ENCODE measurements at regions not wholly inside any gene's neighbourhood (a gene's known extent, or its start where the extent isn't known, plus 50 kb on each side); places are given as distances from the start of the nearest gene placed in this dataset.
A peak's percentile ranks its signal among the peaks of the same experiment; 100 is the strongest.

DNA sequence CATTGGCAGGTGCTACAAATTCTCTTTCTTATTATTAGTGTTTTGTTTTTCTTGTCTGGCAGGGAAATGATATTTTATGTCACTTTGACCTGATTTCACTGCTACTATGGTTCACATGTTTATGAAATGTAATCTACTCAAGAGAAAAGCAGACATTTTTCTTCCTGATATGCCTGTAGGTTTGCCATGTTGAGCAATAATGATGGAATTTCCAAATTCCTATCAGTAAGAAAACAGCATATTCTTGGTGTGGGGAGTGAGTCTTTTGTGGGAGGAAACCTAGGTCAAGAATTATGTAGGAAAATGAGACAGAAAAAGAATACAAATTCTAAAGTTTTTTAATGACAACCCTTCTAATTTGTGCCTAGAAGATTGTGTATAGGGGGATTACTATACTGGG is 356.4 kb downstream of the SLC4A3 start:
- TF ChIP-seq, protein P1, sequence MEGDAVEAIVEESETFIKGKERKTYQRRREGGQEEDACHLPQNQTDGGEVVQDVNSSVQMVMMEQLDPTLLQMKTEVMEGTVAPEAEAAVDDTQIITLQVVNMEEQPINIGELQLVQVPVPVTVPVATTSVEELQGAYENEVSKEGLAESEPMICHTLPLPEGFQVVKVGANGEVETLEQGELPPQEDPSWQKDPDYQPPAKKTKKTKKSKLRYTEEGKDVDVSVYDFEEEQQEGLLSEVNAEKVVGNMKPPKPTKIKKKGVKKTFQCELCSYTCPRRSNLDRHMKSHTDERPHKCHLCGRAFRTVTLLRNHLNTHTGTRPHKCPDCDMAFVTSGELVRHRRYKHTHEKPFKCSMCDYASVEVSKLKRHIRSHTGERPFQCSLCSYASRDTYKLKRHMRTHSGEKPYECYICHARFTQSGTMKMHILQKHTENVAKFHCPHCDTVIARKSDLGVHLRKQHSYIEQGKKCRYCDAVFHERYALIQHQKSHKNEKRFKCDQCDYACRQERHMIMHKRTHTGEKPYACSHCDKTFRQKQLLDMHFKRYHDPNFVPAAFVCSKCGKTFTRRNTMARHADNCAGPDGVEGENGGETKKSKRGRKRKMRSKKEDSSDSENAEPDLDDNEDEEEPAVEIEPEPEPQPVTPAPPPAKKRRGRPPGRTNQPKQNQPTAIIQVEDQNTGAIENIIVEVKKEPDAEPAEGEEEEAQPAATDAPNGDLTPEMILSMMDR (IDR thresholded peaks at IDR 0.05; ENCODE audit: low read depth, low read length, missing control alignments): no peak
- DNase-seq (ENCODE audit: extremely low read depth, low read depth): no peak
- H3K4me3 ChIP-seq (replicated peaks; ENCODE audit: low read depth, low read length): no peak overlapping the region

DNA sequence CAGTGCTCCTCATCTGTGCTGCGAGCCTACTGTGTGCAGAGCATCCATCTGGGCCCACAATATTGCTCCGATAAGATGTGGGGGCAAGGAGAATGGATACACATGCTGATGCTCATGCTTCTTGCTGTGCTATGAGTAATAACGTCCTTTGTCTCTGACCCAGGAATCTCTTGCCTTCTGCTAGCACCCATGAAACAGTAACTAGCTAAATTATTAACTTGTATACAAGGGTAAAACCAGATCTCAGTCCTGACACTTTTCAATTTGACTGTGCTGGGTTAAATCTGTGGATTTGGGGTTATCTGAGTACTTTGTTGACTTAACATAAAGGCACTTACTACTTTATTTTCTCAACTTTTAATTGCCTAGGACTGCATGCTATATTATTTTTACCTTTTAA is 357.6 kb downstream of the SLC4A3 start:
- no peak overlapping the region for H3K4me3 ChIP-seq (replicated peaks; ENCODE audit: low read depth, low read length)
- no peak for DNase-seq (ENCODE audit: extremely low read depth, low read depth)
- TF ChIP-seq, protein P1 (IDR thresholded peaks at IDR 0.05; ENCODE audit: low read depth, low read length, missing control alignments): no peak

DNA sequence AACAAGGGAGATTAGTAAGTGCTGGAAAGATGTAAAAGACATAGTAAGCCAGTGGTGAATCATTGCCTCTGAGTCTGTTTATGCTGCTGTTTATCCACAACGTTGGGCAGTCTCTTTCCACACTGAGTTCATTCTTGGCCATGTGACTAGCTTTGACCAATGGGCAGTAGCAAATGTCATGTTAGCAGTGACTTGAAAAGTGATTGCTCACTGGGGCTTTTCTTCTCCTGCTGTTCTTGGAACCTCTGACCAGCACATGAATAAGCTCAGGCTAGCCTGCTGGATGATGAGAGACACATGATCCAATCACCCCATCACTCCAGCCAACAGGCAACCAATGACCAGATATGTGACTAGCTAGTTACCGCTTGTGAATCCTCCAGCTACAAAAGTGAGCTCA is 360.4 kb downstream of the SLC4A3 start:
- TF ChIP-seq, protein P1 (IDR thresholded peaks at IDR 0.05; ENCODE audit: low read depth, low read length, missing control alignments): no peak
- H3K4me3 ChIP-seq (replicated peaks; ENCODE audit: low read depth, low read length): no peak overlapping the region
- DNase-seq (ENCODE audit: extremely low read depth, low read depth): peak; percentile 61

DNA sequence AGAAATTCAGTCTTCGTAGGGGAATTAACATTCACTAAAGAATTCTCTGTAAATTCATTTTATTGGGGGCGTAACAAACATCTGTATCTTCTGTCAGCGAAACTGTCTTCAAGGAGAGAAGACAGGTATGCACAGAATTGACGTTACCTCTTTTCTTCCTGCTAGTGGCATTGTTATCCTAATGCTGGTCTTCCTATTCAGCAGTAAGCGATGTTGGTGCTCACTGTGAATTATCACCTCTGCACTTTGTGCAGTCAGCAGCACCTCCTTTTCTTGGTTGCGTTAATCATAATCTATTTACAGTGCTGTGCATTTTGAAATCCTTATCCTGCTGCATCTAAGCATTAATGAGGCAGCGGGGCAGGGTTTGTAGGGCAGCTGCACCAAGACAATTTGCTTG is 362.3 kb downstream of the SLC4A3 start:
- no peak for DNase-seq (ENCODE audit: extremely low read depth, low read depth)
- TF ChIP-seq, protein P1 (IDR thresholded peaks at IDR 0.05; ENCODE audit: low read depth, low read length, missing control alignments): no peak
- H3K4me3 ChIP-seq (replicated peaks; ENCODE audit: low read depth, low read length): no peak overlapping the region

DNA sequence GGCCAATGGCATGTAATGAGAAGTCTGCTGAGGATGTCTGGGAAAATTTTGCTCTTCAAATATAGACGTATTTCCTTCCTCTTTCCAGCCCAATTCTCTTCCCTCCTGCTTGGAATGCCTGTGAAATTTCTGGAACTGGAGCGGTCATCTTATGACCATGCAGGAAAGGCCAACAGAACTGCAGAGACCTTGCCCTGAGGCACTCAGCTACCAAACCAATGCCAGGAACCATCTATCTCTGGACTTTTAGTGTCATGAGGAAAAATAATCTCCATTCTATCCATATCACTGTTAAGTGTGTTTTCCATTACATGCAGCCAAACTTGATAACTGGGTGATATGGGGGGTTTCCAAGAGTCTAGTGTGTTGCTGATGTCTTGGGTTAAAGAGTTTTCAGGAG is 363.7 kb downstream of the SLC4A3 start:
- TF ChIP-seq, protein P1 (IDR thresholded peaks at IDR 0.05; ENCODE audit: low read depth, low read length, missing control alignments): no peak
- H3K4me3 ChIP-seq (replicated peaks; ENCODE audit: low read depth, low read length): no peak overlapping the region
- no peak for DNase-seq (ENCODE audit: extremely low read depth, low read depth)

DNA sequence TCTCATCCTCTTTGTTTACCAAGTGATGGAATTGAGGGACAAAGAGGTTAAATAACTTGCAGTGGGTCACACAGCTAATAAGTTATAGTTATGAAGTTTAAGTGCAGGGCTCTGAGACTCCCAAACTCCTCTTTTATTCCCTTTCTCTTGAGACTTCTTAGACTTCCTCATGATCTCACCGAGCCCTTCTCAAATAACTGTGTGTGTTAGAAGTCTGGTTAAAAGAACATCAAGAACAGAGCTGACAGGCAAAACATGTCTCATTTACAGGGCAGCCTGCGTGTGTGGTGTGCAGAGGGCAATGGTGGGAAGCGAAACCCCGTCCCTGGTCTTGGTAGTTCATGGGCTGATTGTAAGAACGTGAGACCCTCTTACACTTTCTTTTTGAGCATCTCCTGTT is 368.0 kb downstream of the SLC4A3 start:
- no peak for DNase-seq (ENCODE audit: extremely low read depth, low read depth)
- no peak overlapping the region for H3K4me3 ChIP-seq (replicated peaks; ENCODE audit: low read depth, low read length)
- TF ChIP-seq, protein P1 (IDR thresholded peaks at IDR 0.05; ENCODE audit: low read depth, low read length, missing control alignments): no peak

DNA sequence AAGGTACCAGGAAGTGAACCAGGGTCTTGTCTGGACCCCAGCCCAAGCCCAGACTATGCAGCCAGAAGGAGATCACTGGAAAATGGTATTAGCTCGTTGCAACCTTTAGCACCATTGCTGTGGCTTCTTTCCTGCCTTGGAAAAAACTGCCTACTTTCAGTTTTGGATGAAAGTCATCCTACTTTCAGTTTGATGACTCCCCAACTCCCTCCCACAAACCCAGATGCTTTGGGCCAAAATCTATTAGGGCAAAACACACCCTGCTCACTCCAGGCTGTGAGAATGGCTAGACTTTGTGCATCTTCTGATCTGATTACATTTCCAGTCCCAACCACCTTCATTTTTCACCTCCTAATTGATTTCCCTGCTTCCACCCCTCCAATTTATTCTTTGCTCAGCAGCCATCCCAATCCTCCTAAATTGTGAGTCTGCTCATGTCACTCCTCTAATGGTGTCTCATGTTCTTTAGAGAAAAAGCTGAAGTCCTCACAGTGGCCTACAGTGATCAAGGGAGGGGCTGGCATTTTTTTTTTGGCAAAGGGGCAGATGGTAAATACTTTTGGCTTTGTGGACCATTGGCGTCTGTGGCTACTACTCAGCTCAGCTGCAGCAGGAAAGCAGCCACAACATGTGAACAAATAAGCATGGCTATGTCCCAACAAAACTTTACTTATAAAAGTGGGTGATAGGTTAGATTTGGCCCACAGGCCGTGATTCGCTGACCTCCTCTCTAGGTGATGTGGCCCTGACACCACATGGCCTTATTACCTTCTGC is 368.7 kb downstream of the SLC4A3 start:
- TF ChIP-seq, protein P1 (IDR thresholded peaks at IDR 0.05; ENCODE audit: low read depth, low read length, missing control alignments): no peak
- H3K4me3 ChIP-seq (replicated peaks; ENCODE audit: low read depth, low read length): no peak overlapping the region
- DNase-seq (ENCODE audit: extremely low read depth, low read depth): no peak

Data from HFF-Myc (cell line).